ENCODE measurements at regions not wholly inside any gene's neighbourhood (a gene's known extent, or its start where the extent isn't known, plus 50 kb on each side); places are given as distances from the start of the nearest gene placed in this dataset.

DNA sequence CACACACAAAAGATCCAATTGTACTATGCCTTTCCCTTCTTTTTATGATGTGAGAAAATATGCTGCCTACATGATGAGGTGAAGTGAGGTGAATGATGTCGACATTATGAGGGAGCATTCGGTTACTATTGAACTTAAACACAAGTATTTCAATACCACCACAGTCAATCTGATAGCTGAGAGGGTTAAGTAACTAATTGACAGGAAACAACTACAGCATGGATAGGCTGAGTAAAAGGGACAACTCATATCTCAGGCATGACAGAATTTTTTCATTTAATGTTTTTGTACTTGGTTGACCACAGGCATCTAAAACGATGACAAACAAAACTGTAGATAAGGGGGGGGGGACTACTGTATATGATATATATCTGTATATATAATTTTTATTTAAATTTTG is 488.9 kb downstream of the SH2D4B start:
- Histone ChIP-seq H3K9ac (no peak overlapping the region), H3K27me3 (ENCODE audit: insufficient read depth) (no peaks in the 10 kb centered on the region), H3K27ac (ENCODE audit: low read depth in 2 of 2, low read length in 1 of 2) (no peak overlapping the region), H3K4me1 (ENCODE audit: control insufficient read depth in 1 of 2, insufficient read depth in 2 of 2, low read depth in 1 of 2, low read length in 1 of 2) (no peaks in the 10 kb centered on the region), H3K36me3 (replicated peaks in 1 of 2; ENCODE audit: control insufficient read depth in 1 of 2, insufficient read depth in 2 of 2, low read length in 1 of 2) (no peaks in the 10 kb centered on the region), H3K9me2 (no peaks in the 10 kb centered on the region), H3K9me3 (no peaks in the 10 kb centered on the region), H3K4me2 (no peak overlapping the region), H2AFZ (ENCODE audit: low read depth) (no peak overlapping the region), H3K79me2 (ENCODE audit: insufficient read depth) (no peaks in the 10 kb centered on the region), H3K4me3 (ENCODE audit: low read depth in 2 of 2, low read length in 1 of 2) (no peak overlapping the region), H3F3A (replicated peaks; ENCODE audit: insufficient read depth) (no peaks in the 10 kb centered on the region), H4K20me1 (ENCODE audit: insufficient read depth) (no peaks in the 10 kb centered on the region)
- 18% methylated on average over 3 of the region's 3 CpGs for WGBS (ENCODE audit: low lambda C conversion rate)
- ChIA-PET CTCF (interaction anchor here (1.1 to 3.3 kb wide), 2 partner anchors 8 to 362 kb away, joined by 3 to 12 read pairs; no protein-coding TSS in a partner anchor), POLR2A (no interaction called here)
- no peak for DNase-seq
- no peak for TF ChIP-seq CTCF (IDR thresholded peaks at IDR 0.05)
- TF ChIP-seq, protein P1, sequence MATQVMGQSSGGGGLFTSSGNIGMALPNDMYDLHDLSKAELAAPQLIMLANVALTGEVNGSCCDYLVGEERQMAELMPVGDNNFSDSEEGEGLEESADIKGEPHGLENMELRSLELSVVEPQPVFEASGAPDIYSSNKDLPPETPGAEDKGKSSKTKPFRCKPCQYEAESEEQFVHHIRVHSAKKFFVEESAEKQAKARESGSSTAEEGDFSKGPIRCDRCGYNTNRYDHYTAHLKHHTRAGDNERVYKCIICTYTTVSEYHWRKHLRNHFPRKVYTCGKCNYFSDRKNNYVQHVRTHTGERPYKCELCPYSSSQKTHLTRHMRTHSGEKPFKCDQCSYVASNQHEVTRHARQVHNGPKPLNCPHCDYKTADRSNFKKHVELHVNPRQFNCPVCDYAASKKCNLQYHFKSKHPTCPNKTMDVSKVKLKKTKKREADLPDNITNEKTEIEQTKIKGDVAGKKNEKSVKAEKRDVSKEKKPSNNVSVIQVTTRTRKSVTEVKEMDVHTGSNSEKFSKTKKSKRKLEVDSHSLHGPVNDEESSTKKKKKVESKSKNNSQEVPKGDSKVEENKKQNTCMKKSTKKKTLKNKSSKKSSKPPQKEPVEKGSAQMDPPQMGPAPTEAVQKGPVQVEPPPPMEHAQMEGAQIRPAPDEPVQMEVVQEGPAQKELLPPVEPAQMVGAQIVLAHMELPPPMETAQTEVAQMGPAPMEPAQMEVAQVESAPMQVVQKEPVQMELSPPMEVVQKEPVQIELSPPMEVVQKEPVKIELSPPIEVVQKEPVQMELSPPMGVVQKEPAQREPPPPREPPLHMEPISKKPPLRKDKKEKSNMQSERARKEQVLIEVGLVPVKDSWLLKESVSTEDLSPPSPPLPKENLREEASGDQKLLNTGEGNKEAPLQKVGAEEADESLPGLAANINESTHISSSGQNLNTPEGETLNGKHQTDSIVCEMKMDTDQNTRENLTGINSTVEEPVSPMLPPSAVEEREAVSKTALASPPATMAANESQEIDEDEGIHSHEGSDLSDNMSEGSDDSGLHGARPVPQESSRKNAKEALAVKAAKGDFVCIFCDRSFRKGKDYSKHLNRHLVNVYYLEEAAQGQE (IDR thresholded peaks at IDR 0.05; ENCODE audit: low read depth, low read length) = no peak
- TF ChIP-seq, protein P2, sequence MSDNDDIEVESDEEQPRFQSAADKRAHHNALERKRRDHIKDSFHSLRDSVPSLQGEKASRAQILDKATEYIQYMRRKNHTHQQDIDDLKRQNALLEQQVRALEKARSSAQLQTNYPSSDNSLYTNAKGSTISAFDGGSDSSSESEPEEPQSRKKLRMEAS (IDR thresholded peaks at IDR 0.05; ENCODE audit: low read depth) = no peak
- TF ChIP-seq RXRA (IDR thresholded peaks at IDR 0.05; ENCODE audit: borderline replicate concordance, low read depth) = no peak
- TF ChIP-seq NRF1 (IDR thresholded peaks at IDR 0.05; ENCODE audit: low read depth, low read length) = no peak
- TF ChIP-seq FOSL2 (IDR thresholded peaks at IDR 0.05; ENCODE audit: borderline replicate concordance, low read depth) = no peak
- no peak for TF ChIP-seq RCOR1 (IDR thresholded peaks at IDR 0.05; ENCODE audit: low read length)

DNA sequence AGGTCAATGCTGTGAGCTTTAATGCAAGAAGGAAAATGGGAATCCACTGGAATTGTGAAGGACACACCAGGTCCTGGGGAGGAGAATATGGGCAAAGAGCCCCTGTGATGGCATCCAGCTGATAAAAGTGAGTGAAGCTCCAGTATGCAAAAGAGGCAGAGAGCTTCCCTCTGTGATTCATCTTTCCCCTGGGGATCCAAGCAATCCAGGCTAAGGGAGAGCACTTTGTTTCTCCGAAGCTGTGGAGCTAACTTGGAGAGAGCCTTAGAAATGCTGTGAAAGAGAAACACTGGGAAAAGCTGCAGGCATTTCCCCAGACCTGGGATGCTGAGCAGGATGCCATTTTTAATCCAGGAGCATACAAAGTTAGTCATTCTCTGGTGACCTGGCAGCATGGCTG is 489.5 kb downstream of the SH2D4B start:
- H2AFZ ChIP-seq (ENCODE audit: low read depth) = no peak overlapping the region
- no peak overlapping the region for H3K4me3 ChIP-seq (ENCODE audit: low read depth in 2 of 2, low read length in 1 of 2)
- no peak overlapping the region for H3K9ac ChIP-seq
- no peaks in the 10 kb centered on the region for H3F3A ChIP-seq (replicated peaks; ENCODE audit: insufficient read depth)
- DNase-seq = no peak
- no peaks in the 10 kb centered on the region for H3K9me2 ChIP-seq
- H4K20me1 ChIP-seq (ENCODE audit: insufficient read depth) = no peaks in the 10 kb centered on the region
- 8% methylated on average over 1 of the region's 1 CpG for WGBS (ENCODE audit: low lambda C conversion rate)
- no peaks in the 10 kb centered on the region for H3K79me2 ChIP-seq (ENCODE audit: insufficient read depth)
- POLR2A ChIA-PET = no interaction called here
- no peak overlapping the region for H3K27ac ChIP-seq (ENCODE audit: low read depth in 2 of 2, low read length in 1 of 2)
- no peak overlapping the region for H3K4me2 ChIP-seq
- no peaks in the 10 kb centered on the region for H3K27me3 ChIP-seq (ENCODE audit: insufficient read depth)
- no peaks in the 10 kb centered on the region for H3K9me3 ChIP-seq
- CTCF ChIA-PET = interaction anchor here (1.1 to 3.3 kb wide), 2 partner anchors 8 to 363 kb away, joined by 3 to 12 read pairs; no protein-coding TSS in a partner anchor
- H3K4me1 ChIP-seq (ENCODE audit: control insufficient read depth in 1 of 2, insufficient read depth in 2 of 2, low read depth in 1 of 2, low read length in 1 of 2) = no peaks in the 10 kb centered on the region
- no peaks in the 10 kb centered on the region for H3K36me3 ChIP-seq (replicated peaks in 1 of 2; ENCODE audit: control insufficient read depth in 1 of 2, insufficient read depth in 2 of 2, low read length in 1 of 2)
- no peak for TF ChIP-seq RFX5 (IDR thresholded peaks at IDR 0.05; ENCODE audit: low read length)
- TF ChIP-seq CHD2 (IDR thresholded peaks at IDR 0.05; ENCODE audit: low read length, partially characterized antibody) = no peak
- TF ChIP-seq GATA2 (CRISPR knock-in tag; IDR thresholded peaks at IDR 0.05) = no peak
- TF ChIP-seq RCOR1 (IDR thresholded peaks at IDR 0.05; ENCODE audit: low read length) = no peak
- TF ChIP-seq FOXM1 (IDR thresholded peaks at IDR 0.05; ENCODE audit: low read depth) = no peak
- TF ChIP-seq USF1 (IDR thresholded peaks at IDR 0.05; ENCODE audit: borderline replicate concordance, low read depth) = no peak
- TF ChIP-seq, protein P1 (IDR thresholded peaks at IDR 0.05; ENCODE audit: low read depth, low read length) = no peak
- TF ChIP-seq SMC3 (IDR thresholded peaks at IDR 0.05; ENCODE audit: low read depth, low read length) = no peak
- no peak for TF ChIP-seq NFIC (IDR thresholded peaks at IDR 0.05; ENCODE audit: borderline replicate concordance)
- TF ChIP-seq EZH2phosphoT487 (IDR thresholded peaks at IDR 0.05; ENCODE audit: borderline replicate concordance, low read depth) = no peak
- no peak for TF ChIP-seq POLR2AphosphoS5 (IDR thresholded peaks at IDR 0.05; ENCODE audit: low read depth, low read length)
